Activated CD8-positive, alpha-beta memory T cell treated with anti-CD3 and anti-CD28 coated beads, Interleukin-2, amount 50 U/mL, for 24 hours (primary cell): ENCODE measurements at regions not wholly inside any gene's neighbourhood (a gene's known extent, or its start where the extent isn't known, plus 50 kb on each side); places are given as distances from the start of the nearest gene placed in this dataset.

Experiments
- DNase-seq: peaks from one replicate; pipeline ENCODE4 v3.0.0-alpha.2; 2020; ENCODE audit errors: extremely low read depth

GRCh38 chr2:64221935-64222334 is 77.7 kb upstream of the PELI1 start:
- DNase-seq, result no peak

- DNase-seq, result no peak
Observed at GRCh38 chr2:64222351-64222750, 78.1 kb upstream of the PELI1 start.

GRCh38 chr2:64223055-64223454 is 78.8 kb upstream of the PELI1 start:
- no peak for DNase-seq

GRCh38 chr2:64225491-64225890 is 81.3 kb upstream of the PELI1 start:
- no peak for DNase-seq

GRCh38 chr2:64226611-64227010 is 82.4 kb upstream of the PELI1 start:
- DNase-seq, result no peak

GRCh38 chr2:64227603-64228125 is 83.4 kb upstream of the PELI1 start:
- no peak for DNase-seq

GRCh38 chr2:64228126-64228678 is 84.0 kb upstream of the PELI1 start:
- DNase-seq, result no peak

GRCh38 chr2:64228918-64229317 is 84.7 kb upstream of the PELI1 start:
- DNase-seq, result no peak

GRCh38 chr2:64230540-64230939 is 86.3 kb upstream of the PELI1 start:
- no peak for DNase-seq

GRCh38 chr2:64232266-64232665 is 88.0 kb upstream of the PELI1 start:
- DNase-seq, result no peak

- no peak for DNase-seq
Observed at GRCh38 chr2:64233376-64233922, 89.2 kb upstream of the PELI1 start.

GRCh38 chr2:64234150-64234549 is 89.9 kb upstream of the PELI1 start:
- no peak for DNase-seq

- DNase-seq, result no peak
Observed at GRCh38 chr2:64234785-64235184, 90.6 kb upstream of the PELI1 start.

GRCh38 chr2:64237266-64237665 is 93.0 kb upstream of the PELI1 start:
- no peak for DNase-seq

- no peak for DNase-seq
Observed at GRCh38 chr2:64238799-64239198, 94.6 kb upstream of the PELI1 start.

- DNase-seq, result no peak
Observed at GRCh38 chr2:64243081-64244036, 99.1 kb upstream of the PELI1 start.

GRCh38 chr2:64244037-64244416 is 99.8 kb upstream of the PELI1 start:
- DNase-seq, result no peak

GRCh38 chr2:64245631-64246030 is 101.4 kb upstream of the PELI1 start:
- DNase-seq, result no peak

GRCh38 chr2:64246962-64247361 is 102.7 kb upstream of the PELI1 start:
- no peak for DNase-seq

- DNase-seq, result no peak
Observed at GRCh38 chr2:64249426-64249825, 105.2 kb upstream of the PELI1 start.

- DNase-seq, result no peak
Observed at GRCh38 chr2:64250063-64250462, 105.8 kb upstream of the PELI1 start.

- no peak for DNase-seq
Observed at GRCh38 chr2:64250751-64251423, 106.7 kb upstream of the PELI1 start.
